Peyer's patch (tissue), 4 donors: ENCODE measurements at regions not wholly inside any gene's neighbourhood (a gene's known extent, or its start where the extent isn't known, plus 50 kb on each side); places are given as distances from the start of the nearest gene placed in this dataset.

ENCODE experiments used
- CTCF ChIP-seq, 6 experiments: fragments of 450-650 bp in 4 of 6; fragments of 200-600 bp in 2 of 6; sonication (generic) in 1 of 6; IDR thresholded peaks; one replicate each; pipeline ENCODE4 v1.5.1; 2017 to 2019; ENCODE audit warnings: antibody characterized with exemption in 6 of 6, mild to moderate bottlenecking in 3 of 6, moderate library complexity in 1 of 6
- POLR2A ChIP-seq, 2 donors: fragments of 450-650 bp; IDR thresholded peaks; one replicate each; pipeline ENCODE4 v1.5.1; 2017; ENCODE audit warnings: antibody characterized with exemption in 2 of 2, mild to moderate bottlenecking in 2 of 2, moderate library complexity in 2 of 2

DNA sequence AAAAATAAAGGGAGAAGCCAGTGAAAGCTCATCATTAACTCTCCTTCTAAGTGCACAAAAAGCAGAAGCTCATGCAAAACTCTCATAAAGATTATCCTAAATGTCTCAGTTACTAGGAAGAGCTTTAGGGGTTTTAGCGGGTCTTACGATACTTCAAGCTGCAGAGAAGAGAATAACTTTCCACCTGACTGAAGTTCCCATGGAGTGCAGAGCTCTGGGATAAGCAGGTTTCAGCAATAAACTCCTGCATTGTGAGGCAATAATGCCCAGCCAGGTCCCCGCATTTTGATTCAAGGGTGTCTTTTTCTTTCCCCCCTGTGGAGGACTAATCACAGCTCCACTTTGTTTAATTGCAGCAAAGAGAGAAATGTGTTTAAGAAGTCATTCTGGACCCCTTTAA lies 241.9 kb upstream of the SP8 start:
- TF ChIP-seq CTCF (IDR thresholded peaks at IDR 0.05) (no peak), POLR2A (IDR thresholded peaks at IDR 0.05) (no peak)
